PFSK-1 (cell line): ENCODE measurements at regions not wholly inside any gene's neighbourhood (a gene's known extent, or its start where the extent isn't known, plus 50 kb on each side); places are given as distances from the start of the nearest gene placed in this dataset.

Source experiments
- POLR2AphosphoS5 ChIP-seq: IDR thresholded peaks from 2 replicates; pipeline ENCODE4 v1.6.1; 2012; ENCODE audit warnings: low read depth, mild to moderate bottlenecking, control low read depth, low read length, moderate library complexity
- TAF1 ChIP-seq: IDR thresholded peaks from 2 replicates; pipeline ENCODE4 v1.6.1; 2012; ENCODE audit warnings: low read length, control low read depth, borderline replicate concordance; ENCODE audit not compliant: insufficient read depth

DNA sequence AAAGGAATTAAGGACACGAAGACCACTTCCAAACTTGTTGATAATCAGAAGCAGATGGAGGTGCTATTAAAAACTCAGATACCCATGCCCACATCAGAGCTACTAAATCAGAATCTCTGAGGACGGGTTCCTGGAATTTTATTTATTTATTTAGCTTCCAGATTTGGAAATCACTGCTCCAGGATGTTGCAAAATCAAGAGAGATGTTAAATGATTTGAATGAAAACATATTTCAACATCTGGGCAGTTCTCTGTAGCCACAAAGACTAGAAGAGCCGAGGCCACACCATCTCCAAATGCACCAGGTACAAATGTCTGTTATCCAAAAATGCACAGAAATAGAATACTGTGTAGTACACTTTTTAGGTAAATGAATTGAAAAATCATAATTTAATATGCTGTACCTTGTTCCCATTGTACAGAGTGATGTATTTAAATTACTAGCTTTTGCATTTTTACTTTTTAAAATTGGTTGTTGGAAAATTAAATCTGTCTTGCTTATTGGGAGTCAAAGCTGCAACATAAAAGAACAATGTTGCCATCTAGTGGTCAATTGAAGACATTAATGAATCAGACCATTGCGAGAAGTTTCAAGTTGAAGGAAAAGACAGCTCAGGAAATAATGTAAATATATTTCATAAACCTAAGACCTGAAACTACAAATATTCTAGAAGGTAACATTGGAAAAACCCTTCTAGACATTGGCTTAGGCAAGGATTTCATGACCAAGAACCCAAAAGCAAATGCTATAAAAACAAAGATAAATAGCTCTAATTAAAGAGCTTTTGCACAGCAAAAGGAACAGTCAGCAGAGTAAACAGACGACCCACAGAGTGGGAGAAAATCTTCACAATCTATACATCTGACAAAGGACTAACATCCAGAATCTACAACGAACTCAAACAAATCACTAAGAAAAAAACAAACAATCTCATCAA is 151.3 kb upstream of the TTC29 start:
- TF ChIP-seq TAF1 (no peak), POLR2AphosphoS5 (no peak)
